BLaER1 (cell line): ENCODE measurements at regions not wholly inside any gene's neighbourhood (a gene's known extent, or its start where the extent isn't known, plus 50 kb on each side); places are given as distances from the start of the nearest gene placed in this dataset.

Experiments used
- H3K27ac ChIP-seq: shearing (Covaris generic); formaldehyde crosslinking; 2 replicates; pipeline ENCODE4 v1.8.1; 2022
- H3K27me3 ChIP-seq: shearing (Covaris generic); formaldehyde crosslinking; 2 replicates; pipeline ENCODE4 v1.8.1; 2022
- H3K36me3 ChIP-seq: shearing (Covaris generic); formaldehyde crosslinking; 2 replicates; pipeline ENCODE4 v1.8.1; 2022
- H3K4me1 ChIP-seq: shearing (Covaris generic); formaldehyde crosslinking; 2 replicates; pipeline ENCODE4 v1.8.1; 2022
- H3K4me2 ChIP-seq: shearing (Covaris generic); formaldehyde crosslinking; 2 replicates; pipeline ENCODE4 v1.8.1; 2022
- H3K4me3 ChIP-seq: shearing (Covaris generic); formaldehyde crosslinking; 2 replicates; pipeline ENCODE4 v1.8.1; 2022
- H3K9ac ChIP-seq: shearing (Covaris generic); formaldehyde crosslinking; 2 replicates; pipeline ENCODE4 v1.8.1; 2022
- H3K9me3 ChIP-seq: shearing (Covaris generic); formaldehyde crosslinking; 2 replicates; pipeline ENCODE4 v1.8.1; 2022
- H4K20me1 ChIP-seq: shearing (Covaris generic); formaldehyde crosslinking; 2 replicates; pipeline ENCODE4 v1.8.1; 2022
- Cebpa-rat ChIP-seq: shearing (Covaris generic); IDR thresholded peaks from 2 replicates; pipeline ENCODE4 v1.8.1; 2022

DNA sequence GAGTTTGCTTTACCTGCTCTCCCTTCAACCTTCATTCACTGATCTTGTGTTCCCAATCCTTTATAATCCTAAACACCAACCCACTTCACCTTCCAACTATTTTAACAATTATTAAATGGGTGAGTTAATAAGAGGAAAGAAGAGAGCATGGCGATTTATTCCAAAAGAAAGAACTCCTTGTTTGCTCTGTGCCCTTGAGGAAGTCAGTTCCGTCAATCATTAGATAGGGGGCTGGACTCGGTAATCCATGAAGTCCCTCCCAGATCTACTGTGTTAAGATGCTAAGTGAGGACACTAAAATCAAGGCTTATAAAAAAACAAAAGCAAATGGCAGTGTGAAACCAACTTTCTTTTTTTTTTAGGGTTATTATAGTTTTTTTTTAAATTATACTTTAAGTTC, 589.9 kb downstream of the XIRP2 start:
- Histone ChIP-seq H3K4me2 (no peak overlapping the region), H3K4me3 (no peak overlapping the region), H3K4me1 (no peaks in the 10 kb centered on the region), H3K27me3 (no peaks in the 10 kb centered on the region), H4K20me1 (no peaks in the 10 kb centered on the region), H3K36me3 (no peaks in the 10 kb centered on the region), H3K9me3 (no peaks in the 10 kb centered on the region), H3K9ac (no peak overlapping the region), H3K27ac (no peak overlapping the region)
- TF ChIP-seq Cebpa-rat: no peak

DNA sequence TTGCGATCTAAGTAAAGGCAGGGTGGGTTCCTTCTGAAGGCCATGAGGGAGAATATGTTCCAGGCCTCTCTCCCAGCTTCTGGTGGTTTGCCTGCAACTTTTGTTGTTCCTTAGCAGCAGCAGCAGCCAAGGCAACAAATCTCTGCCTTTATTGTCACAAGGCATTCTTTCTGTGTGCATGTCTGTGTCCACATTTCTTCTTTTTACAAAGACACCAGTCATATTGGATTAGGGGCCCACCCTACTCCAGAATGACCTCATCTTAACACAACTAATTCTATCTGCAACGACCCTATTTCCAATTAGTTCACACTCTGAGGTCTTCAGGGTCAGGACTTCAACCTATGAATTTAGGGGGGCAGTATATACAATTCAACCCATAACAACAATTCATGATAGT, 587.5 kb downstream of the XIRP2 start:
- Histone ChIP-seq H3K27me3 (no peaks in the 10 kb centered on the region), H3K4me2 (no peak overlapping the region), H3K9ac (no peak overlapping the region), H3K27ac (no peak overlapping the region), H3K9me3 (no peaks in the 10 kb centered on the region), H3K4me1 (no peaks in the 10 kb centered on the region), H4K20me1 (no peaks in the 10 kb centered on the region), H3K36me3 (no peaks in the 10 kb centered on the region), H3K4me3 (no peak overlapping the region)
- no peak for TF ChIP-seq Cebpa-rat

- Histone ChIP-seq H3K4me3 (no peak overlapping the region), H3K4me2 (no peak overlapping the region), H3K36me3 (no peaks in the 10 kb centered on the region), H3K27me3 (no peaks in the 10 kb centered on the region), H3K4me1 (no peaks in the 10 kb centered on the region), H3K9me3 (no peaks in the 10 kb centered on the region), H3K27ac (no peak overlapping the region), H3K9ac (no peak overlapping the region), H4K20me1 (no peaks in the 10 kb centered on the region)
- no peak for TF ChIP-seq Cebpa-rat
Observed at GRCh38 chr2:167471734-167472133, 583.5 kb downstream of the XIRP2 start.

- no peaks in the 10 kb centered on the region for H3K4me1 ChIP-seq
- no peaks in the 10 kb centered on the region for H4K20me1 ChIP-seq
- H3K9ac ChIP-seq: no peak overlapping the region
- H3K4me2 ChIP-seq: no peak overlapping the region
- H3K4me3 ChIP-seq: no peak overlapping the region
- no peaks in the 10 kb centered on the region for H3K27me3 ChIP-seq
- no peaks in the 10 kb centered on the region for H3K36me3 ChIP-seq
- TF ChIP-seq Cebpa-rat: no peak
- no peak overlapping the region for H3K27ac ChIP-seq
- no peaks in the 10 kb centered on the region for H3K9me3 ChIP-seq
Observed at GRCh38 chr2:167471332-167471731, 583.1 kb downstream of the XIRP2 start.

GRCh38 chr2:167462379-167462778, 574.1 kb downstream of the XIRP2 start:
- TF ChIP-seq Cebpa-rat: no peak
- H3K27me3 ChIP-seq: no peaks in the 10 kb centered on the region
- no peaks in the 10 kb centered on the region for H4K20me1 ChIP-seq
- H3K36me3 ChIP-seq: no peaks in the 10 kb centered on the region
- no peak overlapping the region for H3K4me3 ChIP-seq
- H3K4me2 ChIP-seq: no peak overlapping the region
- no peaks in the 10 kb centered on the region for H3K4me1 ChIP-seq
- peaks cover 16% of the 10 kb centered on the region for H3K9me3 ChIP-seq
- no peak overlapping the region for H3K9ac ChIP-seq
- H3K27ac ChIP-seq: no peak overlapping the region

DNA sequence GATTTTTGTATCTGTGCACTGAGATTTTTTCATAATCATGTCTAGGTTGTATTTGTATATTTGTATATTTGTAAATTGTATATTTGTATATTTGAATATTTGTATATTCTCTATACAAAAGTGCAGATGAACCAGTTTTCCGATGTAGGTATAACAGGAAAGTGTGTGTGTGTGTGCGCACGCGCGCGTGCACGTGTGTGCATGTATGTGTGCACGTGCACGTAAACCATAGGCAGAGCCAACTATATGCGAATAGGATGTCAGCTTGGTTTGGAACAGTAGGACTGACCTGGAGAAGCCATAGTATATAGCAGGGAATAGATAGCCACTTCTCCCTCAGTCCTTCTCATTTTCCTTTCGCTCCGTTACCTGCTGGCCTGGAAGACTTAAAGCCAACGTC, 565.8 kb downstream of the XIRP2 start:
- no peak overlapping the region for H3K9ac ChIP-seq
- H3K27ac ChIP-seq: no peak overlapping the region
- no peak for TF ChIP-seq Cebpa-rat
- H3K9me3 ChIP-seq: peaks cover 18% of the 10 kb centered on the region
- H4K20me1 ChIP-seq: no peaks in the 10 kb centered on the region
- no peak overlapping the region for H3K4me3 ChIP-seq
- no peak overlapping the region for H3K4me2 ChIP-seq
- H3K27me3 ChIP-seq: no peaks in the 10 kb centered on the region
- H3K36me3 ChIP-seq: no peaks in the 10 kb centered on the region
- H3K4me1 ChIP-seq: peaks cover 11% of the 10 kb centered on the region

GRCh38 chr2:167451496-167452289, 563.4 kb downstream of the XIRP2 start:
- Histone ChIP-seq H4K20me1 (no peaks in the 10 kb centered on the region), H3K27me3 (no peaks in the 10 kb centered on the region), H3K4me3 (no peak overlapping the region), H3K27ac (peak overlapping the region; percentile 39), H3K4me1 (peaks cover 11% of the 10 kb centered on the region), H3K9me3 (peaks cover 34% of the 10 kb centered on the region), H3K9ac (no peak overlapping the region), H3K36me3 (no peaks in the 10 kb centered on the region), H3K4me2 (peak overlapping the region; percentile 45)
- no peak for TF ChIP-seq Cebpa-rat

- Histone ChIP-seq H3K36me3 (no peaks in the 10 kb centered on the region), H3K27me3 (no peaks in the 10 kb centered on the region), H3K9me3 (peaks cover 34% of the 10 kb centered on the region), H4K20me1 (no peaks in the 10 kb centered on the region), H3K9ac (no peak overlapping the region), H3K4me3 (no peak overlapping the region), H3K4me1 (peaks cover 11% of the 10 kb centered on the region), H3K27ac (no peak overlapping the region), H3K4me2 (no peak overlapping the region)
- TF ChIP-seq Cebpa-rat: no peak
Observed at GRCh38 chr2:167450364-167450763, 562.1 kb downstream of the XIRP2 start.

- H3K4me2 ChIP-seq: no peak overlapping the region
- H3K36me3 ChIP-seq: no peaks in the 10 kb centered on the region
- H3K9ac ChIP-seq: no peak overlapping the region
- TF ChIP-seq Cebpa-rat: no peak
- H3K27ac ChIP-seq: no peak overlapping the region
- no peak overlapping the region for H3K4me3 ChIP-seq
- H3K4me1 ChIP-seq: peaks cover 13% of the 10 kb centered on the region
- H4K20me1 ChIP-seq: no peaks in the 10 kb centered on the region
- H3K27me3 ChIP-seq: no peaks in the 10 kb centered on the region
- no peaks in the 10 kb centered on the region for H3K9me3 ChIP-seq
Observed at GRCh38 chr2:167440382-167440781, 552.1 kb downstream of the XIRP2 start.

- no peak overlapping the region for H3K4me3 ChIP-seq
- no peak overlapping the region for H3K27ac ChIP-seq
- peak overlapping the region; percentile 20 for H3K4me2 ChIP-seq
- H4K20me1 ChIP-seq: no peaks in the 10 kb centered on the region
- no peak overlapping the region for H3K9ac ChIP-seq
- H3K9me3 ChIP-seq: no peaks in the 10 kb centered on the region
- H3K36me3 ChIP-seq: no peaks in the 10 kb centered on the region
- peaks cover 13% of the 10 kb centered on the region for H3K4me1 ChIP-seq
- H3K27me3 ChIP-seq: no peaks in the 10 kb centered on the region
- no peak for TF ChIP-seq Cebpa-rat
Observed at GRCh38 chr2:167438206-167438605, 549.9 kb downstream of the XIRP2 start.

DNA sequence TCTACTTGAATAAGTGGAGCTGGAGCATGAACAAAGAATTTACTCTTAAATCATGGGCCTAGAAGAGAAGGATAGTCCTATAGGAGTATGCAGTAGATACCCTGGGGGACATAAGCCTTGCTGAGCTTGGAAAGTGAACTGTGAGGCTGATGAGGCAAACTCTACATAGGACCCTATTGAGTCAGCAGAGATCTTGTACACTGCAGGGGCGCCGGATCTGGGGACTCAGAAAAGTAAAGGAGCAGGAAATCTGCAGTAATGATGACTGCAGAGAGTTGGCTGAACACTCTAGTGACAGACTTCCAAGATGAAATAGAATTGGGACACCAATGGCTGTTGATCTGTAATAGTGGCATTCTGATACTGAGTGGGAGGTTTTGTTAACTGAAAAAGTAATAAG, 543.7 kb downstream of the XIRP2 start:
- TF ChIP-seq Cebpa-rat: no peak
- H3K4me1 ChIP-seq: no peaks in the 10 kb centered on the region
- H3K4me3 ChIP-seq: no peak overlapping the region
- H3K4me2 ChIP-seq: no peak overlapping the region
- no peak overlapping the region for H3K27ac ChIP-seq
- H4K20me1 ChIP-seq: no peaks in the 10 kb centered on the region
- H3K9me3 ChIP-seq: no peaks in the 10 kb centered on the region
- H3K27me3 ChIP-seq: no peaks in the 10 kb centered on the region
- no peak overlapping the region for H3K9ac ChIP-seq
- H3K36me3 ChIP-seq: no peaks in the 10 kb centered on the region
